ENCODE measurements at regions not wholly inside any gene's neighbourhood (a gene's known extent, or its start where the extent isn't known, plus 50 kb on each side); places are given as distances from the start of the nearest gene placed in this dataset.

GRCh38 chr6:88304520-88304919, 138.4 kb upstream of the CNR1 start:
- Histone ChIP-seq H3K36me3 (no peaks in the 10 kb centered on the region), H3K27ac (no peak overlapping the region), H3K4me3 (no peak overlapping the region), H3K27me3 (no peaks in the 10 kb centered on the region), H3K9me3 (no peaks in the 10 kb centered on the region), H3K4me1 (no peaks in the 10 kb centered on the region)
- no peak for DNase-seq
- TF ChIP-seq POLR2A (IDR thresholded peaks at IDR 0.05), result no peak
- TF ChIP-seq CTCF (IDR thresholded peaks at IDR 0.05), result no peak

- no peak overlapping the region for H3K4me3 ChIP-seq
- H3K27me3 ChIP-seq, result no peaks in the 10 kb centered on the region
- no peaks in the 10 kb centered on the region for H3K36me3 ChIP-seq
- H3K27ac ChIP-seq, result no peak overlapping the region
- no peak for DNase-seq
- no peaks in the 10 kb centered on the region for H3K4me1 ChIP-seq
- H3K9me3 ChIP-seq, result no peaks in the 10 kb centered on the region
- TF ChIP-seq POLR2A (IDR thresholded peaks at IDR 0.05), result no peak
- no peak for TF ChIP-seq CTCF (IDR thresholded peaks at IDR 0.05)
Observed at GRCh38 chr6:88302769-88303225, 136.7 kb upstream of the CNR1 start.

- Histone ChIP-seq H3K4me1 (no peaks in the 10 kb centered on the region), H3K27ac (no peak overlapping the region), H3K4me3 (no peak overlapping the region), H3K9me3 (no peaks in the 10 kb centered on the region), H3K36me3 (no peaks in the 10 kb centered on the region), H3K27me3 (no peaks in the 10 kb centered on the region)
- TF ChIP-seq CTCF (IDR thresholded peaks at IDR 0.05) (no peak), POLR2A (IDR thresholded peaks at IDR 0.05) (no peak)
- no peak for DNase-seq
Observed at GRCh38 chr6:88301888-88302768, 136.0 kb upstream of the CNR1 start.

GRCh38 chr6:88301256-88301655, 135.1 kb upstream of the CNR1 start:
- no peaks in the 10 kb centered on the region for H3K4me1 ChIP-seq
- no peaks in the 10 kb centered on the region for H3K9me3 ChIP-seq
- no peak overlapping the region for H3K4me3 ChIP-seq
- no peaks in the 10 kb centered on the region for H3K27me3 ChIP-seq
- no peak for TF ChIP-seq CTCF (IDR thresholded peaks at IDR 0.05)
- no peak for TF ChIP-seq POLR2A (IDR thresholded peaks at IDR 0.05)
- no peaks in the 10 kb centered on the region for H3K36me3 ChIP-seq
- DNase-seq, result no peak
- no peak overlapping the region for H3K27ac ChIP-seq

GRCh38 chr6:88298066-88298845, 132.1 kb upstream of the CNR1 start:
- TF ChIP-seq POLR2A (IDR thresholded peaks at IDR 0.05) (no peak), CTCF (IDR thresholded peaks at IDR 0.05) (no peak)
- Histone ChIP-seq H3K27ac (no peak overlapping the region), H3K9me3 (no peaks in the 10 kb centered on the region), H3K36me3 (no peaks in the 10 kb centered on the region), H3K4me3 (no peak overlapping the region), H3K27me3 (no peaks in the 10 kb centered on the region), H3K4me1 (no peaks in the 10 kb centered on the region)
- no peak for DNase-seq

All from Peyer's patch (tissue), 4 donors.